H9 (cell line): ENCODE measurements at regions not wholly inside any gene's neighbourhood (a gene's known extent, or its start where the extent isn't known, plus 50 kb on each side); places are given as distances from the start of the nearest gene placed in this dataset.

Experiments
- DNase-seq: peaks from one replicate; pipeline ENCODE4 v3.0.0-alpha.2; 2017
- H2AFZ ChIP-seq: one replicate; pipeline ENCODE4 v1.6.1; 2013; ENCODE audit warnings: mild to moderate bottlenecking, low read length, control low read depth, moderate library complexity
- H2AK5ac ChIP-seq: 2 replicates; pipeline ENCODE4 v1.6.1; 2013; ENCODE audit warnings: low read length, control low read depth, mixed read lengths; ENCODE audit not compliant: insufficient read length
- H2BK120ac ChIP-seq: one replicate; pipeline ENCODE4 v1.6.1; 2013; ENCODE audit warnings: low read depth, mild to moderate bottlenecking, low read length, control low read depth, inconsistent platforms; ENCODE audit not compliant: poor library complexity, severe bottlenecking
- H2BK12ac ChIP-seq: 2 replicates; pipeline ENCODE4 v1.6.1; 2013; ENCODE audit warnings: low read length, control low read depth, mixed read lengths, low read depth; ENCODE audit not compliant: insufficient read length
- H2BK15ac ChIP-seq: 2 replicates; pipeline ENCODE4 v1.6.1; 2013; ENCODE audit warnings: low read depth, low read length, control low read depth
- H2BK20ac ChIP-seq: one replicate; pipeline ENCODE4 v1.6.1; 2013; ENCODE audit warnings: low read depth, mild to moderate bottlenecking, low read length, control low read depth, inconsistent platforms; ENCODE audit not compliant: poor library complexity, severe bottlenecking
- H2BK5ac ChIP-seq: 2 replicates; pipeline ENCODE4 v1.6.1; 2013; ENCODE audit warnings: low read length, control low read depth, mixed read lengths; ENCODE audit not compliant: insufficient read length
- H3K14ac ChIP-seq: 2 replicates; pipeline ENCODE4 v1.6.1; 2013; ENCODE audit warnings: low read length, control low read depth; ENCODE audit not compliant: insufficient read depth
- H3K18ac ChIP-seq: 2 replicates; pipeline ENCODE4 v1.6.1; 2013; ENCODE audit warnings: low read depth, mild to moderate bottlenecking, mixed read lengths, low read length, control low read depth; ENCODE audit not compliant: insufficient read length
- H3K23ac ChIP-seq: 2 replicates; pipeline ENCODE4 v1.6.1; 2013; ENCODE audit warnings: low read length, control low read depth, mixed read lengths, low read depth; ENCODE audit not compliant: insufficient read length
- H3K23me2 ChIP-seq: 2 replicates; pipeline ENCODE4 v1.6.1; 2013; ENCODE audit warnings: low read depth, mild to moderate bottlenecking, mixed read lengths, low read length, control low read depth; ENCODE audit not compliant: insufficient read length, poor library complexity, severe bottlenecking
- H3K27ac ChIP-seq: 2 replicates; pipeline ENCODE4 v1.5.1; 2013; ENCODE audit warnings: low read length, control low read depth, mixed read lengths, low read depth; ENCODE audit not compliant: insufficient read length
- H3K27me3 ChIP-seq: 2 replicates; pipeline ENCODE4 v1.6.1; 2013; ENCODE audit warnings: low read length, control low read depth, inconsistent platforms; ENCODE audit not compliant: insufficient read depth
- H3K4ac ChIP-seq: 2 replicates; pipeline ENCODE4 v1.6.1; 2013; ENCODE audit warnings: low read depth, mild to moderate bottlenecking, control low read depth, inconsistent platforms, low read length, moderate library complexity
- H3K4me1 ChIP-seq: 2 replicates; pipeline ENCODE4 v1.6.1; 2013; ENCODE audit warnings: low read length, control low read depth, inconsistent platforms; ENCODE audit not compliant: insufficient read depth
- H3K4me2 ChIP-seq: 2 replicates; pipeline ENCODE4 v1.6.1; 2013; ENCODE audit warnings: low read length, control low read depth, mixed read lengths; ENCODE audit not compliant: insufficient read length, insufficient read depth
- H3K56ac ChIP-seq: 2 replicates; pipeline ENCODE4 v1.6.1; 2013; ENCODE audit warnings: low read depth, mild to moderate bottlenecking, mixed read lengths, low read length, control low read depth; ENCODE audit not compliant: insufficient read length
- H3K79me1 ChIP-seq: 2 replicates; pipeline ENCODE4 v1.6.1; 2013; ENCODE audit warnings: low read depth, mild to moderate bottlenecking, moderate library complexity, low read length, control low read depth, inconsistent platforms; ENCODE audit not compliant: insufficient read depth, poor library complexity, severe bottlenecking
- H3K79me2 ChIP-seq: 2 replicates; pipeline ENCODE4 v1.6.1; 2013; ENCODE audit warnings: low read length, control low read depth, inconsistent platforms; ENCODE audit not compliant: insufficient read depth
- H3K9ac ChIP-seq: 2 replicates; pipeline ENCODE4 v1.6.1; 2013; ENCODE audit warnings: low read length, control low read depth, mixed read lengths; ENCODE audit not compliant: insufficient read length; ENCODE audit errors: extremely low read depth
- H3K9me3 ChIP-seq: one replicate; pipeline ENCODE4 v1.6.1; 2013; ENCODE audit warnings: low read depth, low read length, inconsistent platforms; ENCODE audit not compliant: control insufficient read depth
- H3T11ph ChIP-seq: one replicate; pipeline ENCODE4 v1.6.1; 2013; ENCODE audit warnings: mild to moderate bottlenecking, low read length, control low read depth, inconsistent platforms
- H4K20me1 ChIP-seq: one replicate; pipeline ENCODE4 v1.6.1; 2013; ENCODE audit not compliant: control insufficient read depth, insufficient read length, insufficient read depth
- H4K5ac ChIP-seq: 2 replicates; pipeline ENCODE4 v1.6.1; 2013; ENCODE audit warnings: low read depth, mild to moderate bottlenecking, mixed read lengths, low read length, control low read depth; ENCODE audit not compliant: insufficient read length
- H4K8ac ChIP-seq: replicated peaks from 2 replicates; pipeline ENCODE4 v1.6.1; 2013; ENCODE audit warnings: low read length, control low read depth, mixed read lengths, low read depth; ENCODE audit not compliant: insufficient read length
- H4K91ac ChIP-seq: 2 replicates; pipeline ENCODE4 v1.6.1; 2013; ENCODE audit warnings: low read depth, mild to moderate bottlenecking, moderate library complexity, mixed read lengths, low read length, control low read depth; ENCODE audit not compliant: insufficient read length
- H3K27ac Mint-ChIP-seq, 3 experiments: 2 replicates in 2 of 3; 3 replicates in 1 of 3; pipeline ENCODE4 v1.8.0; 2020 to 2021; ENCODE audit warnings: mixed read lengths in 3 of 3, mild to moderate bottlenecking in 1 of 3, moderate library complexity in 1 of 3
- H3K27me3 Mint-ChIP-seq: 2 replicates; pipeline ENCODE4 v1.8.0; 2021; ENCODE audit warnings: low read depth, mild to moderate bottlenecking, moderate library complexity, mixed read lengths
- H3K36me3 Mint-ChIP-seq, 3 experiments: 2 replicates in 2 of 3; 3 replicates in 1 of 3; pipeline ENCODE4 v1.8.0; 2020 to 2021; ENCODE audit warnings: low read depth in 3 of 3, mixed read lengths in 3 of 3; ENCODE audit not compliant: insufficient read depth in 1 of 3
- H3K4me1 Mint-ChIP-seq, 2 experiments: 2 replicates each; pipeline ENCODE4 v1.8.0; 2020; ENCODE audit warnings: mixed read lengths in 2 of 2
- H3K4me3 Mint-ChIP-seq, 2 experiments: 2 replicates in 1 of 2; 3 replicates in 1 of 2; pipeline ENCODE4 v1.8.0; 2020 to 2021; ENCODE audit warnings: mild to moderate bottlenecking in 2 of 2, mixed read lengths in 2 of 2, moderate library complexity in 1 of 2
- H3K9me3 Mint-ChIP-seq, 2 experiments: 2 replicates in 1 of 2; 3 replicates in 1 of 2; pipeline ENCODE4 v1.8.0; 2020; ENCODE audit warnings: mild to moderate bottlenecking in 2 of 2, mixed read lengths in 2 of 2, moderate library complexity in 1 of 2
- CTCF ChIP-seq: fragments of 200-600 bp; sonication (generic); conservative IDR thresholded peaks from 3 replicates; pipeline ENCODE4 v1.8.0; 2021; ENCODE audit warnings: antibody characterized with exemption, mild to moderate bottlenecking
- WGBS: extraction: QIAGEN DNeasy Blood & Tissue Kit; methylation state at CpG from one replicate; pipeline ENCODE4 v1.1.7; 2013; ENCODE audit warnings: missing lambda C conversion rate, low lambda C conversion rate, mixed read lengths; ENCODE audit not compliant: insufficient read length; ENCODE audit errors: extremely low coverage; 5-methylcytosine and 5-hydroxymethylcytosine counted together

- no peak overlapping the region for H2AK5ac ChIP-seq
- H4K20me1 ChIP-seq, result no peaks in the 10 kb centered on the region
- peaks cover 14 to 17% of the 10 kb centered on the region in 2 experiments for H3K4me1 Mint-ChIP-seq
- no peak overlapping the region for H4K91ac ChIP-seq
- no peaks in the 10 kb centered on the region; the same call in 1 of the 2 replicates for H3K4me1 ChIP-seq
- H2BK120ac ChIP-seq, result no peak overlapping the region
- H3K4me3 Mint-ChIP-seq, result no peak overlapping the region
- no peaks in the 10 kb centered on the region for H3K27me3 ChIP-seq
- no peaks in the 10 kb centered on the region for H3K79me1 ChIP-seq
- H2AFZ ChIP-seq, result no peak overlapping the region
- H3K56ac ChIP-seq, result no peak overlapping the region
- no peak overlapping the region for H3T11ph ChIP-seq
- no peak overlapping the region for H2BK15ac ChIP-seq
- H3K9me3 ChIP-seq, result no peaks in the 10 kb centered on the region
- no CpG with 5 or more reads among the region's 4 CpGs for WGBS
- no peak overlapping the region for H3K14ac ChIP-seq
- H3K4ac ChIP-seq, result no peak overlapping the region
- no peak overlapping the region for H3K27ac ChIP-seq
- H3K79me2 ChIP-seq, result no peaks in the 10 kb centered on the region
- H3K23ac ChIP-seq, result no peak overlapping the region
- no peaks in the 10 kb centered on the region; a peak in 1 of 7 replicates for H3K36me3 Mint-ChIP-seq
- H3K4me2 ChIP-seq, result no peak overlapping the region
- H2BK5ac ChIP-seq, result no peak overlapping the region
- H3K27ac Mint-ChIP-seq, result no peak overlapping the region
- no peak overlapping the region for H2BK20ac ChIP-seq
- H4K5ac ChIP-seq, result no peak overlapping the region
- TF ChIP-seq CTCF, result no peak
- H3K9ac ChIP-seq, result no peak overlapping the region
- H3K9me3 Mint-ChIP-seq, result no peaks in the 10 kb centered on the region
- H3K18ac ChIP-seq, result no peak overlapping the region
- H2BK12ac ChIP-seq, result no peak overlapping the region
- no peaks in the 10 kb centered on the region for H3K27me3 Mint-ChIP-seq
- DNase-seq, result no peak
- H4K8ac ChIP-seq, result no peak overlapping the region
- peaks cover 2% of the 10 kb centered on the region for H3K23me2 ChIP-seq
Observed at GRCh38 chr10:44822966-44823365, 88.2 kb upstream of the TMEM72 start.
